GM20000 (cell line): ENCODE measurements at regions not wholly inside any gene's neighbourhood (a gene's known extent, or its start where the extent isn't known, plus 50 kb on each side); places are given as distances from the start of the nearest gene placed in this dataset.

ENCODE experiments used
- DNase-seq: peaks from one replicate; pipeline ENCODE4 v3.0.0; 2012; ENCODE audit warnings: low spot score
- TF ChIP-seq, protein P1 (sequence below): IDR thresholded peaks from 2 replicates; pipeline ENCODE4 v1.5.1; 2012; ENCODE audit warnings: mild to moderate bottlenecking, control low read depth; ENCODE audit errors: extremely low read depth, missing control alignments

GRCh38 chr10:123575105-123575504, 91.0 kb upstream of the GPR26 start:
- TF ChIP-seq, protein P1, sequence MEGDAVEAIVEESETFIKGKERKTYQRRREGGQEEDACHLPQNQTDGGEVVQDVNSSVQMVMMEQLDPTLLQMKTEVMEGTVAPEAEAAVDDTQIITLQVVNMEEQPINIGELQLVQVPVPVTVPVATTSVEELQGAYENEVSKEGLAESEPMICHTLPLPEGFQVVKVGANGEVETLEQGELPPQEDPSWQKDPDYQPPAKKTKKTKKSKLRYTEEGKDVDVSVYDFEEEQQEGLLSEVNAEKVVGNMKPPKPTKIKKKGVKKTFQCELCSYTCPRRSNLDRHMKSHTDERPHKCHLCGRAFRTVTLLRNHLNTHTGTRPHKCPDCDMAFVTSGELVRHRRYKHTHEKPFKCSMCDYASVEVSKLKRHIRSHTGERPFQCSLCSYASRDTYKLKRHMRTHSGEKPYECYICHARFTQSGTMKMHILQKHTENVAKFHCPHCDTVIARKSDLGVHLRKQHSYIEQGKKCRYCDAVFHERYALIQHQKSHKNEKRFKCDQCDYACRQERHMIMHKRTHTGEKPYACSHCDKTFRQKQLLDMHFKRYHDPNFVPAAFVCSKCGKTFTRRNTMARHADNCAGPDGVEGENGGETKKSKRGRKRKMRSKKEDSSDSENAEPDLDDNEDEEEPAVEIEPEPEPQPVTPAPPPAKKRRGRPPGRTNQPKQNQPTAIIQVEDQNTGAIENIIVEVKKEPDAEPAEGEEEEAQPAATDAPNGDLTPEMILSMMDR = no peak
- DNase-seq = no peak

- no peak for DNase-seq
- TF ChIP-seq, protein P1 = no peak
Observed at GRCh38 chr10:123576706-123577105, 89.4 kb upstream of the GPR26 start.

- TF ChIP-seq, protein P1 = no peak
- DNase-seq = no peak
Observed at GRCh38 chr10:123577921-123578461, 88.2 kb upstream of the GPR26 start.

- no peak for DNase-seq
- TF ChIP-seq, protein P1 = no peak
Observed at GRCh38 chr10:123578721-123579120, 87.4 kb upstream of the GPR26 start.

GRCh38 chr10:123579675-123580074, 86.5 kb upstream of the GPR26 start:
- TF ChIP-seq, protein P1 = no peak
- DNase-seq = no peak

DNA sequence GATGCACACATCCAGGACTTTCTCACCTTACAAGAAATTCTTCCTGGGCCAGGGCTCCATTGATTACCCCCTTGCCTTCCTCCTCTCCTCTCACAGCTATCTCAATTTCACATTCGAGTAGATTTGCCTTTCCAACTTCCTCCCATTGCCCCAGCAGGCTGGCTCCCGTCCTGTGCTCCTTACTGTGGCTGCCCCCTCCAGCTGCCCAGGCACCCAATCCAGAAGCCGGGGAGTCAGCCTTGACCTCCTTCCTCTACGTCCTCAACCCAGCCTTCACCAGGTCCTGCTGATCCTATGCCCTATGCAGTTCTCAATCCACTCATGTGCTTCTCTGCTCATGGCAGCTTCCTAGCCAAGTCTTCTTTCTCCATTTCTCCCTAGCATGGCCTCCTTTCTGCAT, 85.7 kb upstream of the GPR26 start:
- DNase-seq = no peak
- TF ChIP-seq, protein P1 = no peak

DNA sequence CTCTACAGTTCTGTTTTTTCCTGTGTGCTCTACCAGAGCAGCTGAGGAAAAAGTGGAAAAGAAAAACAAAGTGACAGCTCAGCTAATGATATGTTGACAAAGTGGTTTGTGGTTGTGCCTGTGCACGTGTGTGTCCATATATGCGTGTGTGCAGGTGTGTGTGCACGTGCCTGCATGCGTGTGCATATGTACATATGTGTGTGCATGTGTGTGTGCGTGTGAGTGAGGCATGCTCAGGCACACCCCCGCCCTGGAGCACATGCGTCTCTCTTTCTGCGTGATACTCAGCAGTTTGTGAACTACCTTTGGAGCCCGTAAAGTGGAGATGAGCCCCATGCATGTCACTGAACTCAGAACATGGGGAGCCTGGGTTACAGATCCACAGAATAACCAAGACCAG, 84.5 kb upstream of the GPR26 start:
- no peak for DNase-seq

More for the DNA sequence above, 84.5 kb upstream of the GPR26 start:
- TF ChIP-seq, protein P1 = no peak
